ENCODE measurements at regions not wholly inside any gene's neighbourhood (a gene's known extent, or its start where the extent isn't known, plus 50 kb on each side); places are given as distances from the start of the nearest gene placed in this dataset.

- DNase-seq: no peak
- intact Hi-C loops (cut with DNase I): no loop called here
- H3K27me3 ChIP-seq: no peaks in the 10 kb centered on the region
- no peaks in the 10 kb centered on the region for H3K36me3 ChIP-seq (replicated peaks in 1 of 2)
- H3K4me1 ChIP-seq (replicated peaks in 1 of 2): no peaks in the 10 kb centered on the region
- TF ChIP-seq, protein P1, sequence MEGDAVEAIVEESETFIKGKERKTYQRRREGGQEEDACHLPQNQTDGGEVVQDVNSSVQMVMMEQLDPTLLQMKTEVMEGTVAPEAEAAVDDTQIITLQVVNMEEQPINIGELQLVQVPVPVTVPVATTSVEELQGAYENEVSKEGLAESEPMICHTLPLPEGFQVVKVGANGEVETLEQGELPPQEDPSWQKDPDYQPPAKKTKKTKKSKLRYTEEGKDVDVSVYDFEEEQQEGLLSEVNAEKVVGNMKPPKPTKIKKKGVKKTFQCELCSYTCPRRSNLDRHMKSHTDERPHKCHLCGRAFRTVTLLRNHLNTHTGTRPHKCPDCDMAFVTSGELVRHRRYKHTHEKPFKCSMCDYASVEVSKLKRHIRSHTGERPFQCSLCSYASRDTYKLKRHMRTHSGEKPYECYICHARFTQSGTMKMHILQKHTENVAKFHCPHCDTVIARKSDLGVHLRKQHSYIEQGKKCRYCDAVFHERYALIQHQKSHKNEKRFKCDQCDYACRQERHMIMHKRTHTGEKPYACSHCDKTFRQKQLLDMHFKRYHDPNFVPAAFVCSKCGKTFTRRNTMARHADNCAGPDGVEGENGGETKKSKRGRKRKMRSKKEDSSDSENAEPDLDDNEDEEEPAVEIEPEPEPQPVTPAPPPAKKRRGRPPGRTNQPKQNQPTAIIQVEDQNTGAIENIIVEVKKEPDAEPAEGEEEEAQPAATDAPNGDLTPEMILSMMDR (IDR thresholded peaks at IDR 0.05): no peak
- no peak for TF ChIP-seq POLR2A (IDR thresholded peaks at IDR 0.05)
- H3K27ac ChIP-seq: no peak overlapping the region
- H3K9me3 ChIP-seq (replicated peaks in 1 of 3): no peaks in the 10 kb centered on the region
- H3K4me3 ChIP-seq: no peak overlapping the region
Measured at GRCh38 chr5:17089001-17089400, 128.4 kb upstream of the BASP1 start.

DNA sequence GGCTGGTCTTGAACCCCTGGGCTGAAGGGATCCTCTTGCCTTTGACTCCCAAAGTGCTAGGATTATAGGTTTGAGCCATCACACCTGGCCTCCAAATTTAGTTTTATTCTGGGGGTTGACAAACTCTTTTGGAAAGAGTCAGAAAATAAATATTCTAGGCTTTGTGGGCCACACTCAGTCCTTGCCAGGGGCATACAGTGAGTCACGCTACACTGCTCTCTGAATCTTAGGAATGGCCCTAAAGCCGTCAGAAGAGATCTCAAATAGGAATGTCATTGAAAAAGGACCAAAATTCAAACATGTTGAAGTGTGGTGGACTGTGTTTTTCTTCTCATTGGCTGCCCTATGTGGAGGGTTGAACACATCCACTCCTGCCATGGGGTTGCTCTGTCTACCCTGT, 127.7 kb upstream of the BASP1 start:
- Histone ChIP-seq H3K4me3 (no peak overlapping the region), H3K27me3 (no peaks in the 10 kb centered on the region), H3K27ac (no peak overlapping the region), H3K36me3 (replicated peaks in 1 of 2) (no peaks in the 10 kb centered on the region), H3K9me3 (replicated peaks in 1 of 3) (no peaks in the 10 kb centered on the region), H3K4me1 (replicated peaks in 1 of 2) (no peaks in the 10 kb centered on the region)
- WGBS, 4 donors: 86 to 94% (median 91%) methylated on average over 2 of the region's 2 CpGs
- no peak for TF ChIP-seq POLR2A (IDR thresholded peaks at IDR 0.05)
- no peak for DNase-seq
- intact Hi-C loops (cut with DNase I): no loop called here

GRCh38 chr5:17090839-17091238, 126.6 kb upstream of the BASP1 start:
- H3K27me3 ChIP-seq: no peaks in the 10 kb centered on the region
- intact Hi-C loops (cut with DNase I): no loop called here
- H3K9me3 ChIP-seq (replicated peaks in 1 of 3): no peaks in the 10 kb centered on the region
- 75 to 90% (median 83%) methylated on average over 5 of the region's 5 CpGs for WGBS, 4 donors
- no peak for DNase-seq
- TF ChIP-seq POLR2A (IDR thresholded peaks at IDR 0.05): no peak
- TF ChIP-seq, protein P1 (IDR thresholded peaks at IDR 0.05): no peak
- no peaks in the 10 kb centered on the region for H3K36me3 ChIP-seq (replicated peaks in 1 of 2)
- H3K4me3 ChIP-seq: no peak overlapping the region
- H3K4me1 ChIP-seq (replicated peaks in 1 of 2): no peaks in the 10 kb centered on the region
- no peak overlapping the region for H3K27ac ChIP-seq

DNA sequence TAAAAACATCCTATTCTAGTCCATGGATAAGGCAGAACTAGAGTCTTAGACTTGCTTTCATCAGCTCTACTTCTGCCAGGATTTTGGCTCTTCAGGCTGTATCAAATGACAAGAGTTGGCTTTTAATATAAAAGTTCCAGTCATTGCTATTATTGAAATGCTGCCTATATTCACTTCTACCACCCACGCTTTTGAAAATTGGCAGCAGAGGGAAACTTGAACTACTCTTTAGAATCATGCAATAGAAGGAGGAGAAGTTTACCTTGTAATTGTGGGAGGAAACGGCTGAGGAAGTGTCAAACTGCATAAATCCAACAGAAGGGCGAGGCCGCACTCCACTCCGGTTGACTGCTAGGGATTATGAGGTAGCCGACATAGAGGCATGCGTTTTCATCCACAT, 122.6 kb upstream of the BASP1 start:
- no peak for DNase-seq
- H3K9me3 ChIP-seq (replicated peaks in 1 of 3): no peaks in the 10 kb centered on the region
- H3K36me3 ChIP-seq (replicated peaks in 1 of 2): no peaks in the 10 kb centered on the region
- no peak overlapping the region for H3K27ac ChIP-seq
- no peaks in the 10 kb centered on the region for H3K27me3 ChIP-seq
- WGBS, 4 donors: 54 to 73% (median 66%) methylated on average over 7 of the region's 7 CpGs
- intact Hi-C loops (cut with DNase I): no loop called here
- H3K4me3 ChIP-seq: no peak overlapping the region
- no peak for TF ChIP-seq POLR2A (IDR thresholded peaks at IDR 0.05)
- H3K4me1 ChIP-seq (replicated peaks in 1 of 2): no peaks in the 10 kb centered on the region

DNA sequence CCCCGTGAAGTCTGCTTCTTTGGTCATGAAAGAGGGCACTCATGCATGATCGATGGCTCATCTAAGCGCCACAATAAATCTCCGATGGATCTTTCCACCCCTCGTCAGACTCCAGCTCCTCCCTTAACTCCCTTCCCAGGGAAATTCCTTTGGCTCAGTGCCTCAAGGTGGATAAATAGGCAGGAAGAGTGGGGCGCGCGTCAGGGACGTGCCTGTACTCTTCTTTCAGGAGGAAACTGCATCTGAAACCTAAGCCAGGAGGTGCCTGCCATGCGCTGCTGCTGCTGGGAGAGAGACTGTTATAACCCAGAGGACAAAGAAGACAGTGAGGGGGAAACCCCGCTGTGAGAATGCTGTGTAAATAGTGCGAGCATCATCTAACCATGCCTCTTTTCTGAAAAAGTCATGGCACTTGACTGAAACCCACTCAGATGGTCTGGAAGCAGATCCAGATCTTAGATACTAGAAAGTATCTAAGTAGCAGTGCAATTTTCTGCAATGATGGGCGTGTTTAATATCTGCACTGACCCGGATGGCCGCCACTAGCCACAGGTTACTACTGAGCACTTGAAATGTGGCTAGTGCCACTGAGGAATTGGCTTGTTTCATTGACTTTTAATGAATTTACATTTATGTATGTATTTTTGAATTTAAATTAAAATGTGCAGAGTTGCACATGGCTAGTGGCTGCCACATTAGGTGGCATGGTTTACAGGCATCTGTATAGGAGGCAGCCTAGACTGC, 120.3 kb upstream of the BASP1 start:
- Histone ChIP-seq H3K27ac (no peak overlapping the region), H3K4me1 (replicated peaks in 1 of 2) (no peaks in the 10 kb centered on the region), H3K36me3 (replicated peaks in 1 of 2) (no peaks in the 10 kb centered on the region), H3K9me3 (replicated peaks in 1 of 3) (no peaks in the 10 kb centered on the region), H3K27me3 (no peaks in the 10 kb centered on the region), H3K4me3 (no peak overlapping the region)
- TF ChIP-seq, protein P1 (IDR thresholded peaks at IDR 0.05): no peak
- no peak for TF ChIP-seq POLR2A (IDR thresholded peaks at IDR 0.05)
- WGBS, 4 donors: 39 to 62% (median 55%) methylated on average over 15 of the region's 15 CpGs
- intact Hi-C loops (cut with DNase I): no loop called here
- no peak for DNase-seq
